ENCODE measurements at regions not wholly inside any gene's neighbourhood (a gene's known extent, or its start where the extent isn't known, plus 50 kb on each side); places are given as distances from the start of the nearest gene placed in this dataset.

GRCh38 chr13:104586051-104586746 is 1520.0 kb upstream of the SLC10A2 start:
- Histone ChIP-seq H3K36me3 (no peaks in the 10 kb centered on the region), H3K27ac (replicated peaks in 1 of 4) (no peak overlapping the region), H3K4me3 (no peak overlapping the region), H3K9me3 (no peaks in the 10 kb centered on the region), H3K4me1 (no peaks in the 10 kb centered on the region), H3K27me3 (no peaks in the 10 kb centered on the region)
- 80% methylated on average over 11 of the region's 11 CpGs for whole genome bisulfite sequencing
- TF ChIP-seq POLR2AphosphoS5 (IDR thresholded peaks at IDR 0.05) (no peak), EP300 (IDR thresholded peaks at IDR 0.05) (no peak), POLR2A (IDR thresholded peaks at IDR 0.05; ENCODE audit: low read depth) (no peak), CTCF (IDR thresholded peaks at IDR 0.05) (no peak)
- no peak for DNase-seq (ENCODE audit: extremely low spot score)
- intact Hi-C loops (cut with DNase I), result no loop called here

GRCh38 chr13:104584481-104584880 is 1518.3 kb upstream of the SLC10A2 start:
- Histone ChIP-seq H3K27ac (replicated peaks in 1 of 4) (no peak overlapping the region), H3K4me3 (no peak overlapping the region), H3K36me3 (no peaks in the 10 kb centered on the region), H3K9me3 (no peaks in the 10 kb centered on the region), H3K27me3 (no peaks in the 10 kb centered on the region), H3K4me1 (no peaks in the 10 kb centered on the region)
- intact Hi-C loops (cut with DNase I), result no loop called here
- no peak for DNase-seq (ENCODE audit: extremely low spot score)
- WGBS, result 90% methylated on average over 1 of the region's 1 CpG
- TF ChIP-seq POLR2A (IDR thresholded peaks at IDR 0.05; ENCODE audit: low read depth) (no peak), EP300 (IDR thresholded peaks at IDR 0.05) (no peak)

- H3K36me3 ChIP-seq, result no peaks in the 10 kb centered on the region
- no peak for DNase-seq (ENCODE audit: extremely low spot score)
- H3K4me3 ChIP-seq, result no peak overlapping the region
- WGBS, result 86% methylated on average over 2 of the region's 2 CpGs
- H3K27me3 ChIP-seq, result no peaks in the 10 kb centered on the region
- intact Hi-C loops (cut with DNase I), result no loop called here
- TF ChIP-seq POLR2A (IDR thresholded peaks at IDR 0.05; ENCODE audit: low read depth), result no peak
- no peak for TF ChIP-seq POLR2AphosphoS5 (IDR thresholded peaks at IDR 0.05)
- no peak for TF ChIP-seq CTCF (IDR thresholded peaks at IDR 0.05)
- no peak for TF ChIP-seq EP300 (IDR thresholded peaks at IDR 0.05)
- no peaks in the 10 kb centered on the region for H3K9me3 ChIP-seq
- H3K4me1 ChIP-seq, result no peaks in the 10 kb centered on the region
- H3K27ac ChIP-seq (replicated peaks in 1 of 4), result no peak overlapping the region
Measured at GRCh38 chr13:104580931-104581330, 1514.7 kb upstream of the SLC10A2 start.

GRCh38 chr13:104577071-104577815 is 1511.0 kb upstream of the SLC10A2 start:
- TF ChIP-seq POLR2A (IDR thresholded peaks at IDR 0.05; ENCODE audit: low read depth), result no peak
- no peak for TF ChIP-seq POLR2AphosphoS5 (IDR thresholded peaks at IDR 0.05)
- no peak for TF ChIP-seq CTCF (IDR thresholded peaks at IDR 0.05)
- Histone ChIP-seq H3K9me3 (no peaks in the 10 kb centered on the region), H3K27me3 (no peaks in the 10 kb centered on the region), H3K36me3 (no peaks in the 10 kb centered on the region), H3K4me3 (no peak overlapping the region), H3K4me1 (peaks cover 0 to 6% (median 6%) of the 10 kb centered on the region in 4 donors), H3K27ac (replicated peaks in 1 of 4) (no peak overlapping the region)
- WGBS, result 49% methylated on average over 4 of the region's 4 CpGs
- intact Hi-C loops (cut with DNase I), result loop anchor here (10.0 kb wide), 1 partner anchor 1958 kb away; the partner anchor contains the start of gene EFNB2
- no peak for DNase-seq (ENCODE audit: extremely low spot score)

GRCh38 chr13:104571893-104572229 is 1505.6 kb upstream of the SLC10A2 start:
- H3K27ac ChIP-seq (replicated peaks in 1 of 4), result peak overlapping the region; percentile 10 to 53 (median 42)
- 31% methylated on average over 2 of the region's 2 CpGs for WGBS
- DNase-seq (ENCODE audit: extremely low spot score), result no peak
- H3K4me1 ChIP-seq, result peaks cover 2 to 25% (median 20%) of the 10 kb centered on the region in 4 donors
- H3K36me3 ChIP-seq, result no peaks in the 10 kb centered on the region
- H3K4me3 ChIP-seq, result peak overlapping the region in 3 of 4 donors; percentile 6 to 36 (median 14)
- intact Hi-C loops (cut with DNase I), result loop anchor here (10.0 kb wide), 1 partner anchor 1963 kb away; the partner anchor contains the start of gene EFNB2
- TF ChIP-seq POLR2AphosphoS5 (IDR thresholded peaks at IDR 0.05) (no peak), EP300 (IDR thresholded peaks at IDR 0.05) (no peak), CTCF (IDR thresholded peaks at IDR 0.05) (peak in 1 of 3 experiments; percentile 1)
- H3K9me3 ChIP-seq, result no peaks in the 10 kb centered on the region
- no peaks in the 10 kb centered on the region for H3K27me3 ChIP-seq

All from esophagus muscularis mucosa (tissue), 4 donors.